GM12878 (cell line): ENCODE measurements at regions not wholly inside any gene's neighbourhood (a gene's known extent, or its start where the extent isn't known, plus 50 kb on each side); places are given as distances from the start of the nearest gene placed in this dataset.

Experiments used
- ATAC-seq: fragments of 200-7000 bp; cut with Tn5 transposase; 3 replicates; pipeline ENCODE4 v1.9.1; 2020; ENCODE audit warnings: mild to moderate bottlenecking, moderate library complexity
- BruUV-seq: library from RNA; stranded (reverse); fragments of 400-500 nt; replicated peaks from 2 replicates; lab custom pipeline; 2021; lab: Mats Ljungman, UMichigan
- CTCF ChIA-PET: fragments of 300-600 bp; sonication (Branson Sonifier 250); formaldehyde crosslinking; extraction: SDS; loops from one replicate; lab custom pipeline; 2021; ENCODE audit warnings: inconsistent platforms; lab: Yijun Ruan, JAX
- POLR2A ChIA-PET: fragments of 350-600 bp; formaldehyde crosslinking; extraction: SDS; loops from one replicate; lab custom pipeline; 2021; ENCODE audit warnings: inconsistent platforms; lab: Charles Lee
- RAD21 ChIA-PET: fragments of 300-600 bp; sonication (Branson Sonifier 250); formaldehyde crosslinking; loops from one replicate; lab custom pipeline; 2023; ENCODE audit warnings: antibody characterized with exemption; ENCODE audit not compliant: unreplicated experiment; lab: Charles Lee
- SMC1A ChIA-PET: fragments of 300-600 bp; sonication (Branson Sonifier 250); formaldehyde crosslinking; loops from one replicate; lab custom pipeline; 2023; ENCODE audit not compliant: unreplicated experiment, uncharacterized antibody; lab: Charles Lee
- DNase-seq: peaks from one replicate; pipeline ENCODE4 v3.0.0-alpha.2; 2011; ENCODE audit warnings: low read depth, low spot score
- FAIRE-seq: peaks from 3 replicates; lab custom pipeline; 2011; peaks lifted over from hg19 to GRCh38; lab: Jason Lieb, UNC
- H2AFZ ChIP-seq: 2 replicates; pipeline ENCODE4 v1.6.0; 2011; ENCODE audit warnings: low read depth, low read length, control low read depth; ENCODE audit not compliant: control insufficient read depth
- H3K27ac ChIP-seq: 2 replicates; pipeline ENCODE4 v1.5.1; 2011; ENCODE audit warnings: control low read depth; ENCODE audit not compliant: control insufficient read depth, insufficient read depth
- H3K27me3 ChIP-seq, 2 experiments: replicated peaks in 1 of 2; 2 replicates each; pipeline versions ENCODE4 v1.6.0 to v1.6.1; 2011; ENCODE audit warnings: low read length in 1 of 2; ENCODE audit not compliant: control insufficient read depth in 2 of 2, insufficient read depth in 2 of 2
- H3K36me3 ChIP-seq, 2 experiments: 2 replicates each; pipeline ENCODE4 v1.5.1; 2011; ENCODE audit warnings: low read length in 1 of 2; ENCODE audit not compliant: control insufficient read depth in 2 of 2, insufficient read depth in 2 of 2
- H3K4me1 ChIP-seq: 2 replicates; pipeline ENCODE4 v1.6.1; 2011; ENCODE audit warnings: mild to moderate bottlenecking, low read length, moderate library complexity, mixed read lengths; ENCODE audit not compliant: control insufficient read depth, insufficient read depth
- H3K4me2 ChIP-seq: 2 replicates; pipeline ENCODE4 v1.6.0; 2011; ENCODE audit warnings: control low read depth; ENCODE audit not compliant: control insufficient read depth, insufficient read depth
- H3K4me3 ChIP-seq: fragments of 200-600 bp; sonication (generic); 2 replicates; pipeline ENCODE4 v1.5.1; 2016
- H3K79me2 ChIP-seq: 2 replicates; pipeline ENCODE4 v1.6.0; 2011; ENCODE audit warnings: low read length; ENCODE audit not compliant: control insufficient read depth, insufficient read depth
- H3K9ac ChIP-seq: 2 replicates; pipeline ENCODE4 v1.8.0; 2011; ENCODE audit warnings: low read length, control low read depth, mixed read lengths; ENCODE audit not compliant: control insufficient read depth, insufficient read depth
- H3K9me3 ChIP-seq: replicated peaks from 3 replicates; pipeline ENCODE4 v1.5.1; 2011; ENCODE audit warnings: mild to moderate bottlenecking, low read length; ENCODE audit not compliant: control insufficient read depth, insufficient read depth
- H4K20me1 ChIP-seq: 2 replicates; pipeline ENCODE4 v1.6.0; 2011; ENCODE audit not compliant: control insufficient read depth, insufficient read depth
- ASH2L ChIP-seq: fragments of 300-600, 200-600 bp; sonication (generic); IDR thresholded peaks from 2 replicates; pipeline ENCODE4 v1.6.1; 2017; ENCODE audit warnings: low read depth, mild to moderate bottlenecking, borderline replicate concordance
- ATF2 ChIP-seq: IDR thresholded peaks from 2 replicates; pipeline ENCODE4 v1.6.1; 2012; ENCODE audit warnings: low read length, inconsistent platforms
- BHLHE40 ChIP-seq, 2 experiments: fragments of 450-650 bp in 1 of 2; IDR thresholded peaks; 2 replicates each; pipeline ENCODE4 v1.6.1; 2011 to 2017; ENCODE audit warnings: low read depth in 2 of 2, borderline replicate concordance in 1 of 2, improper control_type of control experiment in 1 of 2, low read length in 1 of 2, mild to moderate bottlenecking in 1 of 2
- BRCA1 ChIP-seq: IDR thresholded peaks from 2 replicates; pipeline ENCODE4 v1.6.1; 2011; ENCODE audit warnings: low read depth, low read length, improper control_type of control experiment
- CHD4 ChIP-seq: fragments of 200-600 bp; sonication (generic); IDR thresholded peaks from 2 replicates; pipeline ENCODE4 v1.6.1; 2016; ENCODE audit warnings: mild to moderate bottlenecking
- GABPA ChIP-seq: IDR thresholded peaks from 2 replicates; pipeline ENCODE4 v1.6.1; 2014; ENCODE audit warnings: antibody characterized with exemption, low read depth, mild to moderate bottlenecking, inconsistent platforms
- MEF2A ChIP-seq: IDR thresholded peaks from 2 replicates; pipeline ENCODE4 v1.6.1; 2011; ENCODE audit warnings: low read depth, mild to moderate bottlenecking, low read length, moderate library complexity; ENCODE audit not compliant: insufficient read depth
- MYB ChIP-seq: fragments of 150-350 bp; IDR thresholded peaks from 2 replicates; pipeline ENCODE4 v1.6.1; 2014; ENCODE audit warnings: mild to moderate bottlenecking, low read depth, low read length, borderline replicate concordance
- MYC ChIP-seq: IDR thresholded peaks from 2 replicates; pipeline ENCODE4 v1.6.1; 2011; ENCODE audit warnings: mild to moderate bottlenecking, low read length, moderate library complexity, inconsistent platforms; ENCODE audit not compliant: insufficient read depth, insufficient replicate concordance, insufficient read length, severe bottlenecking
- RCOR1 ChIP-seq: conservative IDR thresholded peaks from 2 replicates; pipeline ENCODE4 v1.6.1; 2012; ENCODE audit warnings: low read depth, low read length, improper control_type of control experiment
- SREBF2 ChIP-seq: IDR thresholded peaks from 2 replicates; pipeline ENCODE4 v1.6.1; 2012; ENCODE audit warnings: mild to moderate bottlenecking, low read length
- TCF12 ChIP-seq: IDR thresholded peaks from 2 replicates; pipeline ENCODE4 v1.6.1; 2011; ENCODE audit warnings: low read depth, mild to moderate bottlenecking, low read length
- ZNF207 ChIP-seq: fragments of 450-650 bp; IDR thresholded peaks from 2 replicates; pipeline ENCODE4 v1.6.1; 2014; ENCODE audit warnings: antibody characterized with exemption, mild to moderate bottlenecking, borderline replicate concordance
- ZNF217 ChIP-seq: fragments of 450-650 bp; IDR thresholded peaks from 2 replicates; pipeline ENCODE4 v1.6.1; 2017; ENCODE audit warnings: antibody characterized with exemption, mild to moderate bottlenecking
- ZNF622 ChIP-seq: fragments of 450-650 bp; IDR thresholded peaks from 2 replicates; pipeline ENCODE4 v1.6.1; 2017; ENCODE audit warnings: mild to moderate bottlenecking, inconsistent platforms
- WGBS: methylation state at CpG from one replicate; pipeline ENCODE4 v1.1.6; 2016; ENCODE audit warnings: low lambda C conversion rate; ENCODE audit not compliant: insufficient replicate concordance, insufficient coverage; ENCODE audit errors: missing lambda C conversion rate; 5-methylcytosine and 5-hydroxymethylcytosine counted together
- in situ Hi-C: fragments of 300-500 bp; cut with MboI; formaldehyde crosslinking; loops from 9 replicates; pipeline ENCODE4 v1.14.3; 2018; ENCODE audit warnings: mixed read lengths
- intact Hi-C: fragments of 100-400 bp; cut with micrococcal nuclease; formaldehyde crosslinking; loops from one replicate; pipeline ENCODE4 v1.14.2; 2022; ENCODE audit not compliant: unreplicated experiment
- TF ChIP-seq, protein P1 (sequence below), 3 experiments: IDR thresholded peaks in 2 of 3; conservative IDR thresholded peaks in 1 of 3; 2 replicates each; pipeline ENCODE4 v1.5.1; 2011; ENCODE audit warnings: low read depth in 3 of 3, low read length in 3 of 3, mild to moderate bottlenecking in 3 of 3, control low read depth in 2 of 3, moderate library complexity in 2 of 3, inconsistent platforms in 1 of 3, mixed read lengths in 1 of 3; ENCODE audit not compliant: control insufficient read depth in 2 of 3, insufficient read depth in 1 of 3; ENCODE audit errors: extremely low read depth in 1 of 3

DNA sequence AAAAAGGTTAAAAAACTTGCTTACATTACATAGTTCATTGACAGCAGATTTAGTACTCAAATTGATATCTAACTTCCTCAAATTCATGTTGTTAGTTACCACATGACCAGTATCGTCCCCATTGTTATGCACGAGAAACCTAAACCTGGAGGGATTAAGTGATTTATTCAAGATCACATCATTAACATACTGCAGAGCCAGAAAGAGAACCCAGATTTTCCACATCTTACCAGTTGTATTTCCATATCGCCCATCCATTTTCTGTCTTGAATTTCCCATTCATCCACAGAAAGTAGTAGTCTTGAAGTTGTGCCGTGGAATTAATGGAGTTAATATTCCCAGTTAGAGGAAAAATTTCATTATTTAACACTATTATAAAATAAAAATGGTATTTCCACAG, 512.0 kb downstream of the METTL4 start (continued):
- TF ChIP-seq, protein P1, sequence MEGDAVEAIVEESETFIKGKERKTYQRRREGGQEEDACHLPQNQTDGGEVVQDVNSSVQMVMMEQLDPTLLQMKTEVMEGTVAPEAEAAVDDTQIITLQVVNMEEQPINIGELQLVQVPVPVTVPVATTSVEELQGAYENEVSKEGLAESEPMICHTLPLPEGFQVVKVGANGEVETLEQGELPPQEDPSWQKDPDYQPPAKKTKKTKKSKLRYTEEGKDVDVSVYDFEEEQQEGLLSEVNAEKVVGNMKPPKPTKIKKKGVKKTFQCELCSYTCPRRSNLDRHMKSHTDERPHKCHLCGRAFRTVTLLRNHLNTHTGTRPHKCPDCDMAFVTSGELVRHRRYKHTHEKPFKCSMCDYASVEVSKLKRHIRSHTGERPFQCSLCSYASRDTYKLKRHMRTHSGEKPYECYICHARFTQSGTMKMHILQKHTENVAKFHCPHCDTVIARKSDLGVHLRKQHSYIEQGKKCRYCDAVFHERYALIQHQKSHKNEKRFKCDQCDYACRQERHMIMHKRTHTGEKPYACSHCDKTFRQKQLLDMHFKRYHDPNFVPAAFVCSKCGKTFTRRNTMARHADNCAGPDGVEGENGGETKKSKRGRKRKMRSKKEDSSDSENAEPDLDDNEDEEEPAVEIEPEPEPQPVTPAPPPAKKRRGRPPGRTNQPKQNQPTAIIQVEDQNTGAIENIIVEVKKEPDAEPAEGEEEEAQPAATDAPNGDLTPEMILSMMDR (IDR thresholded peaks at IDR 0.05 in 2 of 3, conservative IDR thresholded peaks at IDR 0.05 in 1 of 3; ENCODE audit: control insufficient read depth in 2 of 3, extremely low read depth in 1 of 3, insufficient read depth in 1 of 3, low read depth in 3 of 3, low read length in 3 of 3), result no peak
- TF ChIP-seq CHD4 (no peak), MYC (no peak), ASH2L (no peak), RCOR1 (no peak), ZNF207 (no peak), ATF2 (no peak), GABPA (no peak), MEF2A (no peak), ZNF622 (no peak), SREBF2 (no peak)

- 33% methylated on average over 1 of the region's 1 CpG for WGBS
- Histone ChIP-seq H3K4me3 (no peak overlapping the region), H3K36me3 (no peaks in the 10 kb centered on the region), H3K4me2 (no peak overlapping the region), H3K27me3 (no peaks in the 10 kb centered on the region), H3K9me3 (no peaks in the 10 kb centered on the region), H3K4me1 (no peaks in the 10 kb centered on the region), H3K27ac (no peak overlapping the region)
- in situ Hi-C loops, result no loop called here
- TF ChIP-seq ASH2L (no peak), ZNF217 (no peak), BHLHE40 (IDR thresholded peaks at IDR 0.05; ENCODE audit: borderline replicate concordance in 1 of 2, low read depth in 2 of 2, low read length in 1 of 2) (no peak), TCF12 (no peak), BRCA1 (no peak), MYB (no peak)
- TF ChIP-seq, all 136 proteins: peak for 0
- no peak overlapping the region for H3K9ac ChIP-seq
- BruUV-seq, result no TSS peak
- intact Hi-C loops, result no loop called here
- H4K20me1 ChIP-seq, result no peaks in the 10 kb centered on the region
- H2AFZ ChIP-seq, result no peak overlapping the region
- no peak for FAIRE-seq
- ChIA-PET SMC1A (no interaction called here), RAD21 (no interaction called here), CTCF (no interaction called here), POLR2A (no interaction called here)
- ATAC-seq, result no peak
- no peaks in the 10 kb centered on the region for H3K79me2 ChIP-seq
- DNase-seq, result no peak
Observed at GRCh38 chr18:2060086-2060485, 511.2 kb downstream of the METTL4 start.
